ENCODE measurements at regions not wholly inside any gene's neighbourhood (a gene's known extent, or its start where the extent isn't known, plus 50 kb on each side); places are given as distances from the start of the nearest gene placed in this dataset.
A peak's percentile ranks its signal among the peaks of the same experiment; 100 is the strongest.

- no peak overlapping the region for H3K4me2 ChIP-seq (ENCODE audit: insufficient read depth, low read length)
- ChIA-PET CTCF (interaction anchor here (0.6 to 2.5 kb wide), 22 partner anchors 9 to 1722 kb away, joined by 3 to 31 read pairs (median 4); no protein-coding TSS in a partner anchor), POLR2A (no interaction called here)
- H4K20me1 ChIP-seq (replicated peaks; ENCODE audit: control insufficient read depth, extremely low read depth, insufficient read depth, low read length) = peaks cover 2% of the 10 kb centered on the region
- no peaks in the 10 kb centered on the region for H3K27me3 ChIP-seq (ENCODE audit: control insufficient read depth in 2 of 2, insufficient read depth in 2 of 2, low read length in 2 of 2)
- no TSS peak for BruUV-seq (replicated peaks)
- H2AFZ ChIP-seq (ENCODE audit: low read depth, low read length) = no peak overlapping the region
- H3K27ac ChIP-seq (ENCODE audit: insufficient read depth, low read depth, low read length) = no peak overlapping the region
- DNase-seq (ENCODE audit: low read depth, low spot score) = peak; percentile 53
- TF ChIP-seq JUN (IDR thresholded peaks at IDR 0.05; ENCODE audit: borderline replicate concordance, insufficient read depth, insufficient read length, low read depth) = no peak
- TF ChIP-seq MAX (IDR thresholded peaks at IDR 0.05; ENCODE audit: insufficient read depth, insufficient read length) = no peak
- peak; percentile 74 to 76 for TF ChIP-seq CTCF (IDR thresholded peaks at IDR 0.05; ENCODE audit: extremely low read depth in 1 of 2, insufficient read depth in 1 of 2, low read depth in 1 of 2, low read length in 2 of 2)
- no peak for TF ChIP-seq MYC (IDR thresholded peaks at IDR 0.05; ENCODE audit: low read depth, low read length)
- no peak for TF ChIP-seq GATA2 (IDR thresholded peaks at IDR 0.05; ENCODE audit: insufficient read depth, insufficient read length, low read depth, low read length)
- no peak for TF ChIP-seq POLR2AphosphoS5 (IDR thresholded peaks at IDR 0.05; ENCODE audit: insufficient read depth, low read depth, low read length)
- no peak for TF ChIP-seq EZH2 (IDR thresholded peaks at IDR 0.05; ENCODE audit: borderline replicate concordance, low read depth, low read length, severe bottlenecking)
- no peaks in the 10 kb centered on the region for H3K9me3 ChIP-seq (replicated peaks; ENCODE audit: control insufficient read depth, insufficient read depth, low read length)
- no peaks in the 10 kb centered on the region for H3K36me3 ChIP-seq (ENCODE audit: control insufficient read depth in 2 of 2, extremely low read depth in 1 of 2, insufficient read depth in 2 of 2, low read length in 2 of 2)
- dilution Hi-C loops (cut with MboI; ENCODE audit: extremely low pct_ligation_motif_present, low sequenced_read_pairs) (no loop called here), intact Hi-C loops (cut with micrococcal nuclease) (loop anchor here (1.0 to 10.0 kb wide), 7 partner anchors 333 to 1708 kb away; no protein-coding TSS in a partner anchor)
- peak; percentile 67 for FAIRE-seq
- no peak overlapping the region for H3K9ac ChIP-seq (replicated peaks; ENCODE audit: extremely low read depth, insufficient read depth, low read length)
- H3K9me1 ChIP-seq (replicated peaks; ENCODE audit: control insufficient read depth, extremely low read depth, insufficient read depth, low read length) = no peaks in the 10 kb centered on the region
- no peaks in the 10 kb centered on the region for H3K79me2 ChIP-seq (ENCODE audit: control insufficient read depth, insufficient read depth, low read length)
- no peaks in the 10 kb centered on the region for H3K4me1 ChIP-seq (ENCODE audit: control insufficient read depth, extremely low read depth, insufficient read depth, low read length)
- H3K4me3 ChIP-seq (replicated peaks in 1 of 3; ENCODE audit: insufficient read depth in 1 of 3, low read depth in 1 of 3, low read length in 3 of 3) = no peak overlapping the region
Observed at GRCh38 chr16:55257966-55258613, 65.9 kb upstream of the IRX6 start.

All from endothelial cell of umbilical vein (primary cell).